GM21786 (cell line): ENCODE measurements at regions not wholly inside any gene's neighbourhood (a gene's known extent, or its start where the extent isn't known, plus 50 kb on each side); places are given as distances from the start of the nearest gene placed in this dataset.
"Not testable (repeated sequence)": the region's sequence is repeated elsewhere in the genome, so short reads cannot be mapped to it uniquely, and the experiment has no call there.

ENCODE experiments used
- ATAC-seq: cut with Tn5 transposase; IDR thresholded peaks from one replicate; pipeline ENCODE4 v1.9.1; 2021; ENCODE audit not compliant: unreplicated experiment

GRCh38 chr5:143898916-143899591 lies 87.1 kb downstream of the HMHB1 start:
- no peak for ATAC-seq

- ATAC-seq = no peak
Measured at GRCh38 chr5:143908959-143909358, 97.0 kb downstream of the HMHB1 start.

GRCh38 chr5:143913008-143913752 lies 101.2 kb downstream of the HMHB1 start:
- no peak for ATAC-seq

- no peak for ATAC-seq
Measured at GRCh38 chr5:143914756-143915155, 102.8 kb downstream of the HMHB1 start.

GRCh38 chr5:143916451-143916850 lies 104.5 kb downstream of the HMHB1 start:
- no peak for ATAC-seq

- no peak for ATAC-seq
Measured at GRCh38 chr5:143918961-143919360, 107.0 kb downstream of the HMHB1 start.

GRCh38 chr5:143920772-143921171 lies 108.8 kb downstream of the HMHB1 start:
- ATAC-seq = no peak

GRCh38 chr5:143921525-143922311 lies 109.8 kb downstream of the HMHB1 start:
- ATAC-seq = no peak

- no peak for ATAC-seq
Measured at GRCh38 chr5:143922718-143923117, 110.8 kb downstream of the HMHB1 start.

GRCh38 chr5:143923634-143924266 lies 111.8 kb downstream of the HMHB1 start:
- no peak for ATAC-seq

- no peak for ATAC-seq
Measured at GRCh38 chr5:143924311-143924978, 112.5 kb downstream of the HMHB1 start.

- ATAC-seq = not testable (repeated sequence)
Measured at GRCh38 chr5:143924979-143925325, 113.0 kb downstream of the HMHB1 start.

- no peak for ATAC-seq
Measured at GRCh38 chr5:143929486-143929885, 117.5 kb downstream of the HMHB1 start.

GRCh38 chr5:143930561-143930960 lies 118.6 kb downstream of the HMHB1 start:
- ATAC-seq = no peak

- ATAC-seq = no peak
Measured at GRCh38 chr5:143931476-143931875, 119.5 kb downstream of the HMHB1 start.

GRCh38 chr5:143931986-143932385 lies 120.0 kb downstream of the HMHB1 start:
- ATAC-seq = no peak

GRCh38 chr5:143932584-143932983 lies 120.6 kb downstream of the HMHB1 start:
- no peak for ATAC-seq

GRCh38 chr5:143933451-143933850 lies 121.5 kb downstream of the HMHB1 start:
- ATAC-seq = no peak

GRCh38 chr5:143934821-143935220 lies 122.9 kb downstream of the HMHB1 start:
- ATAC-seq = no peak

- no peak for ATAC-seq
Measured at GRCh38 chr5:143938230-143938629, 126.3 kb downstream of the HMHB1 start.

- no peak for ATAC-seq
Measured at GRCh38 chr5:143946837-143947236, 134.9 kb downstream of the HMHB1 start.
